HEK293 (cell line): ENCODE measurements at regions not wholly inside any gene's neighbourhood (a gene's known extent, or its start where the extent isn't known, plus 50 kb on each side); places are given as distances from the start of the nearest gene placed in this dataset.

Source experiments
- CTCF ChIA-PET: fragments of 350-600 bp; formaldehyde crosslinking; extraction: SDS; loops from one replicate; lab custom pipeline; 2021; ENCODE audit warnings: antibody characterized with exemption; lab: Yijun Ruan, JAX
- POLR2A ChIA-PET: fragments of 300-600 bp; formaldehyde crosslinking; extraction: SDS; loops from one replicate; lab custom pipeline; 2020; ENCODE audit warnings: antibody characterized with exemption, inconsistent platforms; lab: Yijun Ruan, JAX
- H3K27ac ChIP-seq: fragments of 200-500 bp; sonication (Bioruptor generic); 2 replicates; pipeline ENCODE4 v1.5.1; 2014; ENCODE audit warnings: low read depth, low read length, control low read depth, inconsistent platforms; ENCODE audit errors: extremely low read depth
- H3K36me3 ChIP-seq, 2 experiments: fragments of 200-500 bp in 1 of 2; sonication (Bioruptor generic) in 1 of 2; 1 replicate in 1 of 2; 2 replicates in 1 of 2; pipeline ENCODE4 v1.5.1; 2014 to 2017; ENCODE audit warnings: inconsistent platforms in 2 of 2, low read length in 2 of 2; ENCODE audit not compliant: control insufficient read depth in 2 of 2, insufficient read depth in 1 of 2
- H3K4me1 ChIP-seq: fragments of 200-500 bp; sonication (Bioruptor generic); 2 replicates; pipeline ENCODE4 v1.5.1; 2014; ENCODE audit warnings: mild to moderate bottlenecking, low read length, inconsistent platforms; ENCODE audit not compliant: control insufficient read depth, insufficient read depth
- H3K4me3 ChIP-seq: 2 replicates; pipeline ENCODE4 v1.5.1; 2011; ENCODE audit warnings: low read depth, mild to moderate bottlenecking, control low read depth, low read length, moderate library complexity
- H3K9me3 ChIP-seq: fragments of 200-500 bp; sonication (Bioruptor generic); 2 replicates; pipeline ENCODE4 v1.5.1; 2014; ENCODE audit warnings: low read depth, low read length, inconsistent platforms; ENCODE audit not compliant: control insufficient read depth, insufficient read depth
- BCL11A ChIP-seq: fragments of 450-650 bp; formaldehyde crosslinking; IDR thresholded peaks from 2 replicates; pipeline ENCODE4 v1.5.1; 2016; ENCODE audit warnings: low read depth, missing biosample characterization, missing genetic modification characterization
- KLF16 ChIP-seq: fragments of 450-650 bp; formaldehyde crosslinking; IDR thresholded peaks from 2 replicates; pipeline ENCODE4 v1.5.1; 2017; ENCODE audit warnings: missing biosample characterization, missing genetic modification characterization
- RBAK ChIP-seq: fragments of 450-650 bp; formaldehyde crosslinking; IDR thresholded peaks from 2 replicates; pipeline ENCODE4 v1.5.1; 2016; ENCODE audit warnings: missing biosample characterization, missing genetic modification characterization
- SALL2 ChIP-seq: fragments of 450-650 bp; formaldehyde crosslinking; IDR thresholded peaks from 2 replicates; pipeline ENCODE4 v1.5.0; 2017; ENCODE audit warnings: missing biosample characterization, mild to moderate bottlenecking, missing genetic modification characterization, borderline replicate concordance
- TCF7L2 ChIP-seq: IDR thresholded peaks from 2 replicates; pipeline ENCODE4 v1.6.1; 2011; ENCODE audit warnings: low read depth, mild to moderate bottlenecking, inconsistent platforms, low read length, moderate library complexity, borderline replicate concordance
- ZBTB20 ChIP-seq: fragments of 450-650 bp; formaldehyde crosslinking; IDR thresholded peaks from 2 replicates; pipeline ENCODE4 v1.5.1; 2016; ENCODE audit warnings: missing biosample characterization, missing genetic modification characterization
- ZIC2 ChIP-seq: fragments of 450-650 bp; formaldehyde crosslinking; IDR thresholded peaks from 2 replicates; pipeline ENCODE4 v1.5.1; 2016; ENCODE audit warnings: missing biosample characterization, missing genetic modification characterization
- ZNF133 ChIP-seq: fragments of 450-650 bp; formaldehyde crosslinking; IDR thresholded peaks from 2 replicates; pipeline ENCODE4 v1.5.1; 2016; ENCODE audit warnings: missing biosample characterization, missing genetic modification characterization
- ZNF341 ChIP-seq: fragments of 450-650 bp; formaldehyde crosslinking; IDR thresholded peaks from 2 replicates; pipeline ENCODE4; 2016; ENCODE audit warnings: low read depth, missing biosample characterization, missing genetic modification characterization
- ZNF394 ChIP-seq: fragments of 450-650 bp; formaldehyde crosslinking; IDR thresholded peaks from 2 replicates; pipeline ENCODE4 v1.5.1; 2016; ENCODE audit warnings: missing biosample characterization, missing genetic modification characterization, mild to moderate bottlenecking, moderate library complexity, borderline replicate concordance
- ZNF629 ChIP-seq: fragments of 450-650 bp; formaldehyde crosslinking; IDR thresholded peaks from 2 replicates; pipeline ENCODE4 v1.5.1; 2017; ENCODE audit warnings: missing biosample characterization, missing genetic modification characterization
- ZNF701 ChIP-seq: fragments of 450-650 bp; formaldehyde crosslinking; IDR thresholded peaks from 2 replicates; pipeline ENCODE4 v1.5.1; 2016; ENCODE audit warnings: missing biosample characterization, missing genetic modification characterization
- ZNF776 ChIP-seq: fragments of 450-650 bp; formaldehyde crosslinking; IDR thresholded peaks from 2 replicates; pipeline ENCODE4 v1.5.0; 2017; ENCODE audit warnings: missing biosample characterization, missing genetic modification characterization, borderline replicate concordance
- TF ChIP-seq, protein P1 (sequence below): fragments of 450-650 bp; formaldehyde crosslinking; IDR thresholded peaks from 2 replicates; pipeline ENCODE4 v1.5.1; 2016; ENCODE audit warnings: missing biosample characterization, missing genetic modification characterization
- TF ChIP-seq, protein P2 (sequence below): fragments of 450-650 bp; formaldehyde crosslinking; optimal IDR thresholded peaks from 2 replicates; pipeline ENCODE3; 2016; ENCODE audit warnings: missing biosample characterization, mild to moderate bottlenecking, missing genetic modification characterization
- TF ChIP-seq, protein P3 (sequence below): fragments of 450-650 bp; formaldehyde crosslinking; conservative IDR thresholded peaks from 2 replicates; pipeline ENCODE4 v1.5.1; 2016; ENCODE audit warnings: low read depth, missing biosample characterization, missing genetic modification characterization

DNA sequence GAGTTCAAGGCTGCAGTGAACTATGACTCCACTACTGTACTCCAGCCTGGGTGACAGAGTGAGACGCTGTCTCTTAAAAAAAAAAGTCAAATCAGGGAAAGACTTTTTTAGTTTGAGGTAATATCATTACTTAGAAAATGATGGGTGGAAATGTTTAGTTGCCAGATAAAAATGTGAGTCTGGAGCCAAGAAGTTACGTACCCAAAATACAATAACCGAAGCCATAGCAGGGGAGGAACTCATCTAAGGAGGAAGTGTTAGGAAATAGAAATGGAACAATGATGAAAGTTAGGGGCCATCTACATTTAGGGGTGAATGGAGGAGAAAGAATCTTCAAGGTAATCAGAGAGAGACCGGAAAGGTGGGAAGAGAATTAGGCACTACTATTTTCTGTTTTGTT is 98.8 kb downstream of the DACT1 start (continued):
- TF ChIP-seq, protein P1, sequence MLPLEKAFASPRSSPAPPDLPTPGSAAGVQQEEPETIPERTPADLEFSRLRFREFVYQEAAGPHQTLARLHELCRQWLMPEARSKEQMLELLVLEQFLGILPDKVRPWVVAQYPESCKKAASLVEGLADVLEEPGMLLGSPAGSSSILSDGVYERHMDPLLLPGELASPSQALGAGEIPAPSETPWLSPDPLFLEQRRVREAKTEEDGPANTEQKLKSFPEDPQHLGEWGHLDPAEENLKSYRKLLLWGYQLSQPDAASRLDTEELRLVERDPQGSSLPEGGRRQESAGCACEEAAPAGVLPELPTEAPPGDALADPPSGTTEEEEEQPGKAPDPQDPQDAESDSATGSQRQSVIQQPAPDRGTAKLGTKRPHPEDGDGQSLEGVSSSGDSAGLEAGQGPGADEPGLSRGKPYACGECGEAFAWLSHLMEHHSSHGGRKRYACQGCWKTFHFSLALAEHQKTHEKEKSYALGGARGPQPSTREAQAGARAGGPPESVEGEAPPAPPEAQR (tag by site-specific recombination) = no peak
- TF ChIP-seq, protein P2, sequence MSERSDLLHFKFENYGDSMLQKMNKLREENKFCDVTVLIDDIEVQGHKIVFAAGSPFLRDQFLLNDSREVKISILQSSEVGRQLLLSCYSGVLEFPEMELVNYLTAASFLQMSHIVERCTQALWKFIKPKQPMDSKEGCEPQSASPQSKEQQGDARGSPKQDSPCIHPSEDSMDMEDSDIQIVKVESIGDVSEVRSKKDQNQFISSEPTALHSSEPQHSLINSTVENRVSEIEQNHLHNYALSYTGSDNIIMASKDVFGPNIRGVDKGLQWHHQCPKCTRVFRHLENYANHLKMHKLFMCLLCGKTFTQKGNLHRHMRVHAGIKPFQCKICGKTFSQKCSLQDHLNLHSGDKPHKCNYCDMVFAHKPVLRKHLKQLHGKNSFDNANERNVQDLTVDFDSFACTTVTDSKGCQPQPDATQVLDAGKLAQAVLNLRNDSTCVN = no peak
- TF ChIP-seq, all 188 proteins: peak for 0

DNA sequence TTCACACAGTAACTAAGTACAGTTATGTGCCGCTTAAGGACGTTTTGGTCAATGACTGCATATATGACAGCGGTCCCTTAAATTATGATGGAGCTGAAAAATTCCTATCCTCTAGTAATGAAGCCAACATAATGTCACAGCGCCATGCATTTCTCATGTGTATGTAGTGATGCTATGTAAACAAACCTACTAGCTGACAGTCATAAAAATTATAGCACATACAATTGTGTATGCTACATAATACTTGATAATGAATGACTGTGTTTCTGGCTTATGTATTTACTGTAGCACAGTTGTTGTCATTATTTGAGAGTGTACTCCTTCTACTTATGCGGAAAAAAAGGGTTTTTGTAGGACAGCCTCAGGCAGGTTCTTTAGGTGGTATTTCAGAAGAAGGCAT is 99.7 kb downstream of the DACT1 start:
- H3K27ac ChIP-seq = no peak overlapping the region
- H3K4me1 ChIP-seq = peaks cover 8% of the 10 kb centered on the region; the same call in 1 of the 2 replicates
- no peak overlapping the region for H3K4me3 ChIP-seq
- ChIA-PET CTCF (no interaction called here), POLR2A (no interaction called here)
- H3K9me3 ChIP-seq = no peaks in the 10 kb centered on the region
- TF ChIP-seq ZNF341 (tag by site-specific recombination) (no peak), SALL2 (tag by site-specific recombination) (no peak), ZNF394 (tag by site-specific recombination) (no peak), KLF16 (no peak), TCF7L2 (no peak), RBAK (no peak), ZNF701 (no peak)
- no peaks in the 10 kb centered on the region for H3K36me3 ChIP-seq

DNA sequence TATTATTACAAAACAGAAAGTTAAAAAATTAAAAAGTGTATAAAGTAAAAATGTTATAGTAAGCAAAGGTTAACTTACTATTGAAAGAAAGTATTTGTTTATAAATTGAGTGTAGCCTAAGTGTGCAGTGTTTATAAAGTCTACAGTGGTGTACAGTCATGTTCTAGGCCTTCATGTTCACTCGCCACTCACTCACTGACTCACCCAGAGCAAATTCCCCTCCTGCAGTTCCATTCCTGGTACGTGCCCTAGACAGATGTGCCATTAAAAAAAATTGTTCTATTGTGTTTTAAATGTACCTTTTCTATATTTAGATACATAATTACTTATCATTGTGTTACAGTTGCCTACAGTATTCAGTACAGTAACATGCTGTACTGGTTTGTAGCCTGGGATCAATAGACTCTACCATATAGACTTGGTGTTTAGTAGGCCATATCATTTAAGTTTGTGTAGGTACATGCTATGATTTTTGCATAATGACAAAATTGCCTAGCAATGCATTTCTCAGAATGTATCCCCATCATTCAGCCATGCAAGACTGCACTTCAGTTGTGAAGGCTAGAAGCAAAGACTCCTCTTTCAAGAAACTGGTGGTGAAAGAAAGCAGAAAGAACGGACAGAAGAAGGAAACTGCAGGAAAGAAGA is 100.6 kb downstream of the DACT1 start:
- Histone ChIP-seq H3K27ac (no peak overlapping the region), H3K36me3 (no peaks in the 10 kb centered on the region), H3K4me3 (no peak overlapping the region), H3K4me1 (peaks cover 8% of the 10 kb centered on the region; the same call in 1 of the 2 replicates), H3K9me3 (no peaks in the 10 kb centered on the region)
- ChIA-PET POLR2A (no interaction called here), CTCF (no interaction called here)
- no peak for TF ChIP-seq BCL11A (tag by site-specific recombination)
- no peak for TF ChIP-seq ZNF629 (tag by site-specific recombination)
- TF ChIP-seq ZNF133 (tag by site-specific recombination) = no peak
- TF ChIP-seq ZNF776 (tag by site-specific recombination) = no peak
- TF ChIP-seq ZIC2 = no peak

DNA sequence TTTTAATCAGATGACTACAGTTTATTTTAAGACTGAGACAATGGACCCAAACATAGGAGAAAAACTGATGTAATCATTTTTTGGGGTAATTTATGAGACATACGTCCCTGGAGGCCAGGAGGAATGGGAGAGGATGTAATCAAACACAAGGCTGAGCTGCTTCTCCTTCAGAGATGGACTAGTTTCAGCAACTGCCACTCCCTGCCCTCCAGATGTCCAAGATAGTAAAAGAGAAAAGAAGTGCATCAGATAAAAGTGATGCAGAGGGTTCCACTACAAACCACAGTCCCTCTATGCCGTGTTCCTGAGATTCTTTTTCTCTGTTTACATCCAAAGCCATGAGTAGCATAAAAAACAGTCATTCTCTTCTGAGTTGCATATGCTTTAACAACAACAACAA is 101.1 kb downstream of the DACT1 start:
- CTCF ChIA-PET = no interaction called here
- H3K36me3 ChIP-seq = no peaks in the 10 kb centered on the region
- peaks cover 8% of the 10 kb centered on the region; the same call in 1 of the 2 replicates for H3K4me1 ChIP-seq
- POLR2A ChIA-PET = no interaction called here
- H3K9me3 ChIP-seq = no peaks in the 10 kb centered on the region
- no peak overlapping the region for H3K27ac ChIP-seq
- no peak for TF ChIP-seq ZBTB20 (tag by site-specific recombination)
- TF ChIP-seq, protein P3, sequence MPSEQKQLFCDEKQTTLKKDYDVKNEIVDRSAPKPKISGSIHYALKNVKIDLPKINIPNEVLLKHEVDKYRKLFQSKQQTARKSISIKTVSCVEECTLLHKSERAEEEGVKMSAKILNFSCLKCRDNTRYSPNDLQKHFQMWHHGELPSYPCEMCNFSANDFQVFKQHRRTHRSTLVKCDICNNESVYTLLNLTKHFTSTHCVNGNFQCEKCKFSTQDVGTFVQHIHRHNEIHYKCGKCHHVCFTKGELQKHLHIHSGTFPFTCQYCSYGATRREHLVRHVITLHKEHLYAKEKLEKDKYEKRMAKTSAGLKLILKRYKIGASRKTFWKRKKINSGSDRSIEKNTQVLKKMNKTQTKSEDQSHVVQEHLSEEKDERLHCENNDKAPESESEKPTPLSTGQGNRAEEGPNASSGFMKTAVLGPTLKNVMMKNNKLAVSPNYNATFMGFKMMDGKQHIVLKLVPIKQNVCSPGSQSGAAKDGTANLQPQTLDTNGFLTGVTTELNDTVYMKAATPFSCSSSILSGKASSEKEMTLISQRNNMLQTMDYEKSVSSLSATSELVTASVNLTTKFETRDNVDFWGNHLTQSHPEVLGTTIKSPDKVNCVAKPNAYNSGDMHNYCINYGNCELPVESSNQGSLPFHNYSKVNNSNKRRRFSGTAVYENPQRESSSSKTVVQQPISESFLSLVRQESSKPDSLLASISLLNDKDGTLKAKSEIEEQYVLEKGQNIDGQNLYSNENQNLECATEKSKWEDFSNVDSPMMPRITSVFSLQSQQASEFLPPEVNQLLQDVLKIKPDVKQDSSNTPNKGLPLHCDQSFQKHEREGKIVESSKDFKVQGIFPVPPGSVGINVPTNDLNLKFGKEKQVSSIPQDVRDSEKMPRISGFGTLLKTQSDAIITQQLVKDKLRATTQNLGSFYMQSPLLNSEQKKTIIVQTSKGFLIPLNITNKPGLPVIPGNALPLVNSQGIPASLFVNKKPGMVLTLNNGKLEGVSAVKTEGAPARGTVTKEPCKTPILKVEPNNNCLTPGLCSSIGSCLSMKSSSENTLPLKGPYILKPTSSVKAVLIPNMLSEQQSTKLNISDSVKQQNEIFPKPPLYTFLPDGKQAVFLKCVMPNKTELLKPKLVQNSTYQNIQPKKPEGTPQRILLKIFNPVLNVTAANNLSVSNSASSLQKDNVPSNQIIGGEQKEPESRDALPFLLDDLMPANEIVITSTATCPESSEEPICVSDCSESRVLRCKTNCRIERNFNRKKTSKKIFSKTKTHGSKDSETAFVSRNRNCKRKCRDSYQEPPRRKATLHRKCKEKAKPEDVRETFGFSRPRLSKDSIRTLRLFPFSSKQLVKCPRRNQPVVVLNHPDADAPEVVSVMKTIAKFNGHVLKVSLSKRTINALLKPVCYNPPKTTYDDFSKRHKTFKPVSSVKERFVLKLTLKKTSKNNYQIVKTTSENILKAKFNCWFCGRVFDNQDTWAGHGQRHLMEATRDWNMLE (tag by site-specific recombination) = no peak
- TF ChIP-seq, all 188 proteins: peak for 0
- no peak overlapping the region for H3K4me3 ChIP-seq
